GM12878 (cell line): ENCODE measurements at regions not wholly inside any gene's neighbourhood (a gene's known extent, or its start where the extent isn't known, plus 50 kb on each side); places are given as distances from the start of the nearest gene placed in this dataset.

Source experiments
- ATAC-seq: fragments of 200-7000 bp; cut with Tn5 transposase; 3 replicates; pipeline ENCODE4 v1.9.1; 2020; ENCODE audit warnings: mild to moderate bottlenecking, moderate library complexity
- BruUV-seq: library from RNA; stranded (reverse); fragments of 400-500 nt; replicated peaks from 2 replicates; lab custom pipeline; 2021; lab: Mats Ljungman, UMichigan
- CTCF ChIA-PET: fragments of 300-600 bp; sonication (Branson Sonifier 250); formaldehyde crosslinking; extraction: SDS; loops from one replicate; lab custom pipeline; 2021; ENCODE audit warnings: inconsistent platforms; lab: Yijun Ruan, JAX
- POLR2A ChIA-PET: fragments of 350-600 bp; formaldehyde crosslinking; extraction: SDS; loops from one replicate; lab custom pipeline; 2021; ENCODE audit warnings: inconsistent platforms; lab: Charles Lee
- RAD21 ChIA-PET: fragments of 300-600 bp; sonication (Branson Sonifier 250); formaldehyde crosslinking; loops from one replicate; lab custom pipeline; 2023; ENCODE audit warnings: antibody characterized with exemption; ENCODE audit not compliant: unreplicated experiment; lab: Charles Lee
- SMC1A ChIA-PET: fragments of 300-600 bp; sonication (Branson Sonifier 250); formaldehyde crosslinking; loops from one replicate; lab custom pipeline; 2023; ENCODE audit not compliant: unreplicated experiment, uncharacterized antibody; lab: Charles Lee
- DNase-seq: peaks from one replicate; pipeline ENCODE4 v3.0.0-alpha.2; 2011; ENCODE audit warnings: low read depth, low spot score
- FAIRE-seq: peaks from 3 replicates; lab custom pipeline; 2011; peaks lifted over from hg19 to GRCh38; lab: Jason Lieb, UNC
- H2AFZ ChIP-seq: 2 replicates; pipeline ENCODE4 v1.6.0; 2011; ENCODE audit warnings: low read depth, low read length, control low read depth; ENCODE audit not compliant: control insufficient read depth
- H3K27ac ChIP-seq: 2 replicates; pipeline ENCODE4 v1.5.1; 2011; ENCODE audit warnings: control low read depth; ENCODE audit not compliant: control insufficient read depth, insufficient read depth
- H3K27me3 ChIP-seq, 2 experiments: replicated peaks in 1 of 2; 2 replicates each; pipeline versions ENCODE4 v1.6.0 to v1.6.1; 2011; ENCODE audit warnings: low read length in 1 of 2; ENCODE audit not compliant: control insufficient read depth in 2 of 2, insufficient read depth in 2 of 2
- H3K36me3 ChIP-seq, 2 experiments: 2 replicates each; pipeline ENCODE4 v1.5.1; 2011; ENCODE audit warnings: low read length in 1 of 2; ENCODE audit not compliant: control insufficient read depth in 2 of 2, insufficient read depth in 2 of 2
- H3K4me1 ChIP-seq: 2 replicates; pipeline ENCODE4 v1.6.1; 2011; ENCODE audit warnings: mild to moderate bottlenecking, low read length, moderate library complexity, mixed read lengths; ENCODE audit not compliant: control insufficient read depth, insufficient read depth
- H3K4me2 ChIP-seq: 2 replicates; pipeline ENCODE4 v1.6.0; 2011; ENCODE audit warnings: control low read depth; ENCODE audit not compliant: control insufficient read depth, insufficient read depth
- H3K4me3 ChIP-seq: fragments of 200-600 bp; sonication (generic); 2 replicates; pipeline ENCODE4 v1.5.1; 2016
- H3K79me2 ChIP-seq: 2 replicates; pipeline ENCODE4 v1.6.0; 2011; ENCODE audit warnings: low read length; ENCODE audit not compliant: control insufficient read depth, insufficient read depth
- H3K9ac ChIP-seq: 2 replicates; pipeline ENCODE4 v1.8.0; 2011; ENCODE audit warnings: low read length, control low read depth, mixed read lengths; ENCODE audit not compliant: control insufficient read depth, insufficient read depth
- H3K9me3 ChIP-seq: replicated peaks from 3 replicates; pipeline ENCODE4 v1.5.1; 2011; ENCODE audit warnings: mild to moderate bottlenecking, low read length; ENCODE audit not compliant: control insufficient read depth, insufficient read depth
- H4K20me1 ChIP-seq: 2 replicates; pipeline ENCODE4 v1.6.0; 2011; ENCODE audit not compliant: control insufficient read depth, insufficient read depth
- CBX3 ChIP-seq: fragments of 200-600 bp; sonication (generic); IDR thresholded peaks from 2 replicates; pipeline ENCODE4 v1.6.1; 2016; ENCODE audit warnings: low read depth, borderline replicate concordance
- CEBPB ChIP-seq, 2 experiments: fragments of 150-350 bp in 1 of 2; IDR thresholded peaks; 2 replicates each; pipeline ENCODE4 v1.6.1; 2012 to 2014; ENCODE audit warnings: low read depth in 2 of 2, low read length in 2 of 2, borderline replicate concordance in 1 of 2, inconsistent platforms in 1 of 2
- CHD1 ChIP-seq: IDR thresholded peaks from 2 replicates; pipeline ENCODE4 v1.6.1; 2012; ENCODE audit warnings: low read depth, low read length, improper control_type of control experiment
- CHD4 ChIP-seq: fragments of 200-600 bp; sonication (generic); IDR thresholded peaks from 2 replicates; pipeline ENCODE4 v1.6.1; 2016; ENCODE audit warnings: mild to moderate bottlenecking
- IRF4 ChIP-seq: IDR thresholded peaks from 2 replicates; pipeline ENCODE4 v1.6.1; 2011; ENCODE audit warnings: low read depth, low read length
- JUND ChIP-seq: IDR thresholded peaks from 2 replicates; pipeline ENCODE4 v1.6.1; 2012; ENCODE audit warnings: low read depth, mild to moderate bottlenecking, low read length, improper control_type of control experiment, moderate library complexity
- POU2F2 ChIP-seq: IDR thresholded peaks from 3 replicates; pipeline ENCODE4 v1.6.1; 2011; ENCODE audit warnings: low read depth, mild to moderate bottlenecking, low read length, borderline replicate concordance
- STAT1 ChIP-seq: fragments of 450-650 bp; conservative IDR thresholded peaks from 2 replicates; pipeline ENCODE4 v1.6.1; 2014; ENCODE audit warnings: antibody characterized with exemption, mild to moderate bottlenecking
- SUPT20H ChIP-seq: IDR thresholded peaks from 2 replicates; pipeline ENCODE4 v1.6.1; 2011; ENCODE audit warnings: low read depth, mild to moderate bottlenecking, low read length, moderate library complexity, borderline replicate concordance; ENCODE audit not compliant: control insufficient read depth
- WGBS: methylation state at CpG from one replicate; pipeline ENCODE4 v1.1.6; 2016; ENCODE audit warnings: low lambda C conversion rate; ENCODE audit not compliant: insufficient replicate concordance, insufficient coverage; ENCODE audit errors: missing lambda C conversion rate; 5-methylcytosine and 5-hydroxymethylcytosine counted together
- in situ Hi-C: fragments of 300-500 bp; cut with MboI; formaldehyde crosslinking; loops from 9 replicates; pipeline ENCODE4 v1.14.3; 2018; ENCODE audit warnings: mixed read lengths
- intact Hi-C: fragments of 100-400 bp; cut with micrococcal nuclease; formaldehyde crosslinking; loops from one replicate; pipeline ENCODE4 v1.14.2; 2022; ENCODE audit not compliant: unreplicated experiment
- TF ChIP-seq, protein P1 (sequence below): fragments of 450-650 bp; IDR thresholded peaks from 2 replicates; pipeline ENCODE4 v1.6.1; 2017; ENCODE audit warnings: low read depth, mild to moderate bottlenecking, moderate library complexity
- TF ChIP-seq, protein P2 (sequence below): IDR thresholded peaks from 2 replicates; pipeline ENCODE4 v1.6.1; 2011; ENCODE audit warnings: low read depth, low read length, improper control_type of control experiment, borderline replicate concordance
- TF ChIP-seq, protein P3 (sequence below): fragments of 450-650 bp; IDR thresholded peaks from 2 replicates; pipeline ENCODE4 v1.6.1; 2016; ENCODE audit warnings: mild to moderate bottlenecking

DNA sequence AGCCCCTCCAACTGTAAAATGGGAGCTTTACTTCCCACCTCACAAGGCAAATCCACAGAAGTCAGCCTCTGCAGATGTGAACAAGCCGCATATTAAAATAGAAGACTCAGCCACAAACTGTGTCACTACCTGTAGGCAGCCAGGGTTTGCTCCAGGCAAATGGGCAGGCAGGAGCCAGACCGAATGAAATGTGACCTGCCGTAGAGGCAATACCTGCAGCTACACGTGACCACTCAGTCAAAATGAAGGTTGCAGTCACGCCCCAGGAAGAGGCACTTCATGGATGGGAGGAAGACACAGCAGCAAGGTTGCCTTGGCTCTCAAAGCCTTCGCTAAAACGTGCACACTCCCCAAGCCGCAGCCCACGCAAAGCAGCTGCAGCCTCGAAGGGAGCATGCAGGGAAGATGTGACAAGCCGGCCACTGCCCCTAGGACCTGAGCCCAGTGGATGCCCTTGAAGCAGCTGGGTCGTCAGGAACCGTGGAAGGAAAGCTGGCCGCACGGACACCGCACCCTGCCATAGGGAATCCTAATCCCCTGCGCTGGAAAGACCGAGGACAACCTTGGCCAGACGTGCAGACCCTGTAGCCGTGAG is 53.1 kb downstream of the SHANK2 start (continued):
- TF ChIP-seq STAT1 (no peak), CEBPB (IDR thresholded peaks at IDR 0.05; ENCODE audit: borderline replicate concordance in 1 of 2, low read depth in 2 of 2, low read length in 2 of 2) (no peak)

DNA sequence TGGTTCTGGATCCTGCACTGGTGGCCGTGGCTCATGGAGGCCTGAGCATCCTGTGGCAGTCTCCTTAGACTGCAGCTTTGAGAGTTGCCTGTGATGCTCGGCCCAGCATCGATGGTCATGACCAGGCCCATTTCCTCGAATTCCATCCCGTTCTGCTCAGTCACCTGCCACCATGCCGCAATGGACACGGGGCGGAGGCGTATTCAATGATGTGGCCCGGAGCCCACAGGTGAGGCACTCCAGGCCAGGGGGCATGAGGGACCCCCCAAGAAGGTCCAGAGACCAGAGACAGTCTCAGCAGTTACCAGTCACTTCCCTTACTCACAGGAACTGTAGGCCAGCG is 53.6 kb downstream of the SHANK2 start:
- SMC1A ChIA-PET, result no interaction called here
- POLR2A ChIA-PET, result no interaction called here
- Histone ChIP-seq H4K20me1 (no peaks in the 10 kb centered on the region), H2AFZ (no peak overlapping the region), H3K27ac (no peak overlapping the region), H3K9ac (no peak overlapping the region), H3K36me3 (no peaks in the 10 kb centered on the region), H3K4me1 (no peaks in the 10 kb centered on the region), H3K27me3 (peaks cover 0 to 3% of the 10 kb centered on the region in 2 experiments; a peak in 1 of 4 replicates), H3K79me2 (no peaks in the 10 kb centered on the region), H3K9me3 (no peaks in the 10 kb centered on the region; the same call in 2 of the 3 replicates), H3K4me3 (no peak overlapping the region), H3K4me2 (no peak overlapping the region)
- TF ChIP-seq, protein P1, sequence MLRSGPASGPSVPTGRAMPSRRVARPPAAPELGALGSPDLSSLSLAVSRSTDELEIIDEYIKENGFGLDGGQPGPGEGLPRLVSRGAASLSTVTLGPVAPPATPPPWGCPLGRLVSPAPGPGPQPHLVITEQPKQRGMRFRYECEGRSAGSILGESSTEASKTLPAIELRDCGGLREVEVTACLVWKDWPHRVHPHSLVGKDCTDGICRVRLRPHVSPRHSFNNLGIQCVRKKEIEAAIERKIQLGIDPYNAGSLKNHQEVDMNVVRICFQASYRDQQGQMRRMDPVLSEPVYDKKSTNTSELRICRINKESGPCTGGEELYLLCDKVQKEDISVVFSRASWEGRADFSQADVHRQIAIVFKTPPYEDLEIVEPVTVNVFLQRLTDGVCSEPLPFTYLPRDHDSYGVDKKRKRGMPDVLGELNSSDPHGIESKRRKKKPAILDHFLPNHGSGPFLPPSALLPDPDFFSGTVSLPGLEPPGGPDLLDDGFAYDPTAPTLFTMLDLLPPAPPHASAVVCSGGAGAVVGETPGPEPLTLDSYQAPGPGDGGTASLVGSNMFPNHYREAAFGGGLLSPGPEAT, result no peak
- TF ChIP-seq CHD1 (no peak), CBX3 (no peak), IRF4 (no peak), POU2F2 (no peak), JUND (no peak), CHD4 (no peak), SUPT20H (no peak)
- TF ChIP-seq, protein P2, sequence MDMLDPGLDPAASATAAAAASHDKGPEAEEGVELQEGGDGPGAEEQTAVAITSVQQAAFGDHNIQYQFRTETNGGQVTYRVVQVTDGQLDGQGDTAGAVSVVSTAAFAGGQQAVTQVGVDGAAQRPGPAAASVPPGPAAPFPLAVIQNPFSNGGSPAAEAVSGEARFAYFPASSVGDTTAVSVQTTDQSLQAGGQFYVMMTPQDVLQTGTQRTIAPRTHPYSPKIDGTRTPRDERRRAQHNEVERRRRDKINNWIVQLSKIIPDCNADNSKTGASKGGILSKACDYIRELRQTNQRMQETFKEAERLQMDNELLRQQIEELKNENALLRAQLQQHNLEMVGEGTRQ, result no peak
- TF ChIP-seq, protein P3, sequence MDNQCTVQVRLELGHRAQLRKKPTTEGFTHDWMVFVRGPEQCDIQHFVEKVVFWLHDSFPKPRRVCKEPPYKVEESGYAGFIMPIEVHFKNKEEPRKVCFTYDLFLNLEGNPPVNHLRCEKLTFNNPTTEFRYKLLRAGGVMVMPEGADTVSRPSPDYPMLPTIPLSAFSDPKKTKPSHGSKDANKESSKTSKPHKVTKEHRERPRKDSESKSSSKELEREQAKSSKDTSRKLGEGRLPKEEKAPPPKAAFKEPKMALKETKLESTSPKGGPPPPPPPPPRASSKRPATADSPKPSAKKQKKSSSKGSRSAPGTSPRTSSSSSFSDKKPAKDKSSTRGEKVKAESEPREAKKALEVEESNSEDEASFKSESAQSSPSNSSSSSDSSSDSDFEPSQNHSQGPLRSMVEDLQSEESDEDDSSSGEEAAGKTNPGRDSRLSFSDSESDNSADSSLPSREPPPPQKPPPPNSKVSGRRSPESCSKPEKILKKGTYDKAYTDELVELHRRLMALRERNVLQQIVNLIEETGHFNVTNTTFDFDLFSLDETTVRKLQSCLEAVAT, result no peak
- 54% methylated on average over 11 of the region's 11 CpGs for WGBS
- in situ Hi-C loops (no loop called here), intact Hi-C loops (no loop called here)
- RAD21 ChIA-PET, result no interaction called here
- no TSS peak for BruUV-seq
- FAIRE-seq (no peak), ATAC-seq (no peak), DNase-seq (no peak)
- CTCF ChIA-PET, result no interaction called here
